NCI-H748 (cell line): ENCODE measurements at regions not wholly inside any gene's neighbourhood (a gene's known extent, or its start where the extent isn't known, plus 50 kb on each side); places are given as distances from the start of the nearest gene placed in this dataset.
A peak's percentile ranks its signal among the peaks of the same experiment; 100 is the strongest.

Experiments used
- DNase-seq: peaks from one replicate; lab custom pipeline; 2025; ENCODE audit not compliant: unreplicated experiment; lab: John Stamatoyannopoulos, UW

GRCh38 chr1:192713921-192714320 lies 78.0 kb downstream of the RGS13 start:
- no peak for DNase-seq

- DNase-seq, result no peak
These were observed 84.2 kb upstream of the RGS2 start for GRCh38 chr1:192724670-192725069.

- DNase-seq, result peak; percentile 34
These were observed 81.9 kb upstream of the RGS2 start for GRCh38 chr1:192726820-192727504.

GRCh38 chr1:192729500-192729899 lies 79.3 kb upstream of the RGS2 start:
- no peak for DNase-seq

GRCh38 chr1:192730198-192730597 lies 78.6 kb upstream of the RGS2 start:
- DNase-seq, result no peak

- peak; percentile 5 for DNase-seq
These were observed 76.1 kb upstream of the RGS2 start for GRCh38 chr1:192732787-192733186.

GRCh38 chr1:192735298-192735915 lies 73.4 kb upstream of the RGS2 start:
- DNase-seq, result no peak

- DNase-seq, result no peak
These were observed 71.5 kb upstream of the RGS2 start for GRCh38 chr1:192737306-192737705.

GRCh38 chr1:192739476-192740184 lies 69.2 kb upstream of the RGS2 start:
- DNase-seq, result no peak

GRCh38 chr1:192740214-192740613 lies 68.6 kb upstream of the RGS2 start:
- no peak for DNase-seq

GRCh38 chr1:192741095-192741494 lies 67.7 kb upstream of the RGS2 start:
- DNase-seq, result no peak

- no peak for DNase-seq
These were observed 61.5 kb upstream of the RGS2 start for GRCh38 chr1:192747301-192747700.

GRCh38 chr1:192747943-192748342 lies 60.9 kb upstream of the RGS2 start:
- no peak for DNase-seq

GRCh38 chr1:192749349-192749748 lies 59.5 kb upstream of the RGS2 start:
- DNase-seq, result peak; percentile 53

GRCh38 chr1:192751260-192751659 lies 57.6 kb upstream of the RGS2 start:
- DNase-seq, result no peak

- no peak for DNase-seq
These were observed 52.5 kb upstream of the RGS2 start for GRCh38 chr1:192756314-192756713.

- no peak for DNase-seq
These were observed 52.0 kb upstream of the RGS2 start for GRCh38 chr1:192756847-192757246.

- DNase-seq, result no peak
These were observed 50.3 kb upstream of the RGS2 start for GRCh38 chr1:192758492-192758891.
